HCT116 (cell line): ENCODE measurements at regions not wholly inside any gene's neighbourhood (a gene's known extent, or its start where the extent isn't known, plus 50 kb on each side); places are given as distances from the start of the nearest gene placed in this dataset.

Source experiments
- ATAC-seq: fragments of 200-7000 bp; cut with Tn5 transposase; 2 replicates; pipeline ENCODE4 v1.9.1; 2020; ENCODE audit warnings: mild to moderate bottlenecking, moderate library complexity
- BruUV-seq: library from RNA; stranded (reverse); fragments of 400-500 nt; replicated peaks from 2 replicates; lab custom pipeline; 2021; lab: Mats Ljungman, UMichigan
- CTCF ChIA-PET: fragments of 300-600 bp; sonication (Branson Sonifier 250); formaldehyde crosslinking; loops from one replicate; lab custom pipeline; 2021; ENCODE audit warnings: antibody characterized with exemption; lab: Charles Lee
- POLR2A ChIA-PET: fragments of 300-600, 350-600 bp; sonication (Branson Sonifier 250); formaldehyde crosslinking; loops from one replicate; lab custom pipeline; 2021; ENCODE audit warnings: antibody characterized with exemption; lab: Charles Lee
- RAD21 ChIA-PET, 2 experiments: fragments of 300-600 bp; sonication (Branson Sonifier 250); formaldehyde crosslinking; loops; one replicate each; lab custom pipeline; 2023; ENCODE audit warnings: low total read pairs in 2 of 2; ENCODE audit not compliant: uncharacterized antibody in 2 of 2, unreplicated experiment in 2 of 2, low non-redundant PET in 1 of 2; lab: Charles Lee
- DNase-seq: peaks from one replicate; pipeline ENCODE4 v3.0.0-alpha.2; 2010; ENCODE audit warnings: low read depth, low spot score
- H2AFZ ChIP-seq: fragments of 200-600 bp; shearing (Covaris generic), sonication (generic); 2 replicates; pipeline ENCODE4 v1.6.1; 2017; ENCODE audit warnings: low read depth, mixed run types, mixed read lengths, antibody characterized with exemption, low read length; ENCODE audit not compliant: poor library complexity, severe bottlenecking
- H3K27ac ChIP-seq: 2 replicates; pipeline ENCODE4 v1.5.1; 2012; ENCODE audit warnings: low read depth, low read length
- H3K27me3 ChIP-seq: fragments of 200-600 bp; sonication (generic); 2 replicates; pipeline ENCODE4 v1.6.1; 2016; ENCODE audit warnings: mixed run types, low read length, mixed read lengths; ENCODE audit not compliant: insufficient read depth
- H3K36me3 ChIP-seq, 2 experiments: fragments of 200-500 bp in 1 of 2; fragments of 200-600 bp in 1 of 2; sonication (Bioruptor generic) in 1 of 2; sonication (generic) in 1 of 2; 2 replicates each; pipeline versions ENCODE4 v1.5.1 to v1.6.1; 2014 to 2016; ENCODE audit warnings: low read length in 2 of 2, inconsistent platforms in 1 of 2, mixed read lengths in 1 of 2, mixed run types in 1 of 2; ENCODE audit not compliant: insufficient read depth in 2 of 2, control insufficient read depth in 1 of 2
- H3K4me1 ChIP-seq, 2 experiments: fragments of 200-600 bp in 1 of 2; sonication (generic) in 1 of 2; 2 replicates each; pipeline versions ENCODE4 v1.5.1 to v1.6.1; 2012 to 2017; ENCODE audit warnings: low read length in 2 of 2, inconsistent platforms in 1 of 2, mild to moderate bottlenecking in 1 of 2, mixed read lengths in 1 of 2, mixed run types in 1 of 2, moderate library complexity in 1 of 2; ENCODE audit not compliant: insufficient read depth in 2 of 2, control insufficient read depth in 1 of 2
- H3K4me2 ChIP-seq: fragments of 200-600 bp; sonication (generic); 2 replicates; pipeline ENCODE4 v1.6.1; 2017; ENCODE audit warnings: mixed run types, low read length, mixed read lengths
- H3K4me3 ChIP-seq, 2 experiments: fragments of 200-600 bp in 1 of 2; sonication (generic) in 1 of 2; replicated peaks in 1 of 2; 2 replicates each; pipeline ENCODE4 v1.5.1; 2011 to 2016; ENCODE audit warnings: low read length in 2 of 2, control low read depth in 1 of 2, low read depth in 1 of 2, mild to moderate bottlenecking in 1 of 2, mixed read lengths in 1 of 2, mixed run types in 1 of 2
- H3K79me2 ChIP-seq: fragments of 200-600 bp; sonication (generic); 2 replicates; pipeline ENCODE4 v1.6.1; 2017; ENCODE audit warnings: mild to moderate bottlenecking, mixed run types, low read length, moderate library complexity, mixed read lengths; ENCODE audit not compliant: insufficient read depth
- H3K9ac ChIP-seq: fragments of 200-600 bp; sonication (generic); 2 replicates; pipeline ENCODE4 v1.6.1; 2016; ENCODE audit warnings: low read length, mixed read lengths
- H3K9me2 ChIP-seq: fragments of 200-600 bp; sonication (generic), shearing (Covaris generic); 2 replicates; pipeline ENCODE4 v1.6.1; 2017; ENCODE audit warnings: mixed run types, mild to moderate bottlenecking, moderate library complexity; ENCODE audit not compliant: insufficient read depth
- H3K9me3 ChIP-seq, 2 experiments: fragments of 200-500 bp in 1 of 2; fragments of 200-600 bp in 1 of 2; sonication (Bioruptor generic) in 1 of 2; sonication (generic) in 1 of 2; 2 replicates each; pipeline ENCODE4 v1.6.1; 2014 to 2017; ENCODE audit warnings: low read length in 2 of 2, mixed read lengths in 2 of 2, inconsistent platforms in 1 of 2, low read depth in 1 of 2, mild to moderate bottlenecking in 1 of 2, mixed run types in 1 of 2, moderate library complexity in 1 of 2; ENCODE audit not compliant: control insufficient read depth in 1 of 2, insufficient read depth in 1 of 2
- H4K20me1 ChIP-seq: fragments of 200-600 bp; sonication (generic), shearing (Covaris generic); 2 replicates; pipeline ENCODE4 v1.6.1; 2017; ENCODE audit warnings: mixed run types, mild to moderate bottlenecking, moderate library complexity; ENCODE audit not compliant: insufficient read depth
- CBX3 ChIP-seq: IDR thresholded peaks from 2 replicates; pipeline ENCODE4 v1.6.1; 2012; ENCODE audit warnings: low read depth
- ELF1 ChIP-seq: IDR thresholded peaks from 2 replicates; pipeline ENCODE4 v1.6.1; 2012; ENCODE audit warnings: low read depth, borderline replicate concordance
- EZH2 ChIP-seq: fragments of 200-600 bp; sonication (generic); IDR thresholded peaks from 2 replicates; pipeline ENCODE4 v1.6.1; 2017; ENCODE audit warnings: antibody characterized with exemption, mixed run types
- EZH2phosphoT487 ChIP-seq: fragments of 200-600 bp; IDR thresholded peaks from 2 replicates; pipeline ENCODE4 v1.6.1; 2018; ENCODE audit warnings: antibody characterized with exemption, borderline replicate concordance
- JUND ChIP-seq: IDR thresholded peaks from 2 replicates; pipeline ENCODE4 v1.6.1; 2012
- POLR2AphosphoS5 ChIP-seq: IDR thresholded peaks from 2 replicates; pipeline ENCODE4 v1.6.1; 2011; ENCODE audit warnings: mild to moderate bottlenecking, low read depth, low read length, moderate library complexity
- SIN3A ChIP-seq: IDR thresholded peaks from 2 replicates; pipeline ENCODE4 v1.6.1; 2012; ENCODE audit warnings: low read depth
- SP1 ChIP-seq: IDR thresholded peaks from 2 replicates; pipeline ENCODE4 v1.6.1; 2012; ENCODE audit warnings: low read depth
- SRF ChIP-seq: IDR thresholded peaks from 2 replicates; pipeline ENCODE4 v1.6.1; 2012; ENCODE audit warnings: low read depth
- TCF7L2 ChIP-seq: IDR thresholded peaks from 2 replicates; pipeline ENCODE4 v1.7.0; 2011; ENCODE audit warnings: borderline replicate concordance, inconsistent platforms; ENCODE audit not compliant: insufficient read depth, insufficient read length; ENCODE audit errors: extremely low read depth
- ZNF274 ChIP-seq: fragments of 200-500 bp; sonication (Bioruptor generic); IDR thresholded peaks from 2 replicates; pipeline ENCODE4 v1.6.1; 2014; ENCODE audit warnings: mild to moderate bottlenecking, low read depth, low read length, inconsistent platforms
- intact Hi-C: fragments of 100-400 bp; cut with micrococcal nuclease; formaldehyde crosslinking; loops from 2 replicates; pipeline ENCODE4 v1.10.0; 2022
- TF ChIP-seq, protein P1 (sequence below): IDR thresholded peaks from 2 replicates; pipeline ENCODE4 v1.6.1; 2012
- TF ChIP-seq, protein P2 (sequence below): IDR thresholded peaks from 2 replicates; pipeline ENCODE4 v1.6.1; 2012
- TF ChIP-seq, protein P3 (sequence below): IDR thresholded peaks from 2 replicates; pipeline ENCODE4 v1.6.1; 2012; ENCODE audit warnings: low read depth
- TF ChIP-seq, protein P4 (sequence below): IDR thresholded peaks from 2 replicates; pipeline ENCODE4 v1.6.1; 2011; ENCODE audit warnings: mild to moderate bottlenecking, low read length, moderate library complexity; ENCODE audit not compliant: insufficient replicate concordance; ENCODE audit errors: extremely low read depth

DNA sequence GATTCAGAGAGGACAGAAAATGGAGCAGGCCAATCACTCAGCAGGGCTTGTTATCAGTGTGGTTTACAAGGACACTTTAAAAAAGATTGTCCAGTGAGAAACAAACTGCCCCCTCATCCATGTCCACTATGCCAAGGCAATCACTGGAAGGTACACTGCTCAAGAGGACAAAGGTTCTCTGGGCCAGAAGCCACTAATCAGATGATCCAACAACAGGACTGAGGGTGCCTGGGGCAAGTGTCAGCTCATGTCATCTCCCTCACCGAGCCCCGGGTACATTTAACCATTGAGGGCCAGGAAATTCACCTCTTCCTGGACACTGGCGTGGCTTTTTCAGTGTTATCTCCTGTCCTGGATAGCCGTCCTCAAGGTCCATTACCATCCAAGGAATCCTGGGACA is 513.7 kb upstream of the EPHA6 start:
- Histone ChIP-seq H4K20me1 (no peaks in the 10 kb centered on the region), H3K36me3 (no peaks in the 10 kb centered on the region), H3K27me3 (no peaks in the 10 kb centered on the region), H3K4me3 (no peak overlapping the region), H3K79me2 (no peaks in the 10 kb centered on the region), H3K9ac (no peak overlapping the region), H3K4me2 (no peak overlapping the region), H3K27ac (no peak overlapping the region), H3K4me1 (no peaks in the 10 kb centered on the region), H3K9me3 (peaks cover under 1 to 5% of the 10 kb centered on the region in 2 experiments; a peak in 2 of 4 replicates), H3K9me2 (no peaks in the 10 kb centered on the region), H2AFZ (no peak overlapping the region)
- no TSS peak for BruUV-seq
- intact Hi-C loops, result no loop called here
- CTCF ChIA-PET, result no interaction called here
- RAD21 ChIA-PET, result no interaction called here
- POLR2A ChIA-PET, result no interaction called here
- DNase-seq, result no peak
- TF ChIP-seq SIN3A (no peak), ELF1 (no peak), TCF7L2 (no peak), JUND (no peak), EZH2 (no peak)
- TF ChIP-seq, protein P1, sequence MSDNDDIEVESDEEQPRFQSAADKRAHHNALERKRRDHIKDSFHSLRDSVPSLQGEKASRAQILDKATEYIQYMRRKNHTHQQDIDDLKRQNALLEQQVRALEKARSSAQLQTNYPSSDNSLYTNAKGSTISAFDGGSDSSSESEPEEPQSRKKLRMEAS, result no peak
- ATAC-seq, result no peak

DNA sequence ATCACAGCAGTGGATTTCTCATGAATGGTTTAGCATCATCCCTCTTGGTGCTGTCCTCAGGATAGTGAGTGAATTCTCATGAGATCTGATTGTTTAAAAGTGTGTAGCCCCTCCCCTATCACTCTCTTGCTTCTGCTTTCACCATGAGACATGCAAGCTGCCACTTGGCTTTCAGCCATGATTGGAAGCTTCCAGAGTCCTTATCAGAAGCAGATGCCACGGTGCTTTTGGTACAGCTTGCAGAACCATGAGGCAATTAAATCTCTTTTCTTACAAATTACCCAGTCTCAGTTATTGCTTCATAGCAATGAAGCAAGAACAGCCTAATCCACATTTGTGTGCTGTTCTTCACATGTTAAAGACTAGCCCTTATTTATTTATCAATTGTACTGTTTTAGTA is 495.2 kb upstream of the EPHA6 start:
- POLR2A ChIA-PET, result no interaction called here
- no peak overlapping the region for H3K27ac ChIP-seq
- intact Hi-C loops, result no loop called here
- DNase-seq (no peak), ATAC-seq (no peak)
- no peak overlapping the region for H3K4me2 ChIP-seq
- H3K79me2 ChIP-seq, result no peaks in the 10 kb centered on the region
- no peak overlapping the region for H2AFZ ChIP-seq
- no TSS peak for BruUV-seq
- H4K20me1 ChIP-seq, result no peaks in the 10 kb centered on the region
- RAD21 ChIA-PET, result no interaction called here
- CTCF ChIA-PET, result no interaction called here
- H3K9ac ChIP-seq, result no peak overlapping the region
- peaks cover 0 to 3% of the 10 kb centered on the region in 2 experiments; a peak in 2 of 4 replicates for H3K9me3 ChIP-seq
- H3K36me3 ChIP-seq, result no peaks in the 10 kb centered on the region
- no peaks in the 10 kb centered on the region for H3K27me3 ChIP-seq
- H3K4me1 ChIP-seq, result no peaks in the 10 kb centered on the region
- no peaks in the 10 kb centered on the region for H3K9me2 ChIP-seq
- no peak overlapping the region for H3K4me3 ChIP-seq
- no peak for TF ChIP-seq SP1
- TF ChIP-seq, protein P2, sequence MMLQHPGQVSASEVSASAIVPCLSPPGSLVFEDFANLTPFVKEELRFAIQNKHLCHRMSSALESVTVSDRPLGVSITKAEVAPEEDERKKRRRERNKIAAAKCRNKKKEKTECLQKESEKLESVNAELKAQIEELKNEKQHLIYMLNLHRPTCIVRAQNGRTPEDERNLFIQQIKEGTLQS, result no peak
- TF ChIP-seq, protein P3, sequence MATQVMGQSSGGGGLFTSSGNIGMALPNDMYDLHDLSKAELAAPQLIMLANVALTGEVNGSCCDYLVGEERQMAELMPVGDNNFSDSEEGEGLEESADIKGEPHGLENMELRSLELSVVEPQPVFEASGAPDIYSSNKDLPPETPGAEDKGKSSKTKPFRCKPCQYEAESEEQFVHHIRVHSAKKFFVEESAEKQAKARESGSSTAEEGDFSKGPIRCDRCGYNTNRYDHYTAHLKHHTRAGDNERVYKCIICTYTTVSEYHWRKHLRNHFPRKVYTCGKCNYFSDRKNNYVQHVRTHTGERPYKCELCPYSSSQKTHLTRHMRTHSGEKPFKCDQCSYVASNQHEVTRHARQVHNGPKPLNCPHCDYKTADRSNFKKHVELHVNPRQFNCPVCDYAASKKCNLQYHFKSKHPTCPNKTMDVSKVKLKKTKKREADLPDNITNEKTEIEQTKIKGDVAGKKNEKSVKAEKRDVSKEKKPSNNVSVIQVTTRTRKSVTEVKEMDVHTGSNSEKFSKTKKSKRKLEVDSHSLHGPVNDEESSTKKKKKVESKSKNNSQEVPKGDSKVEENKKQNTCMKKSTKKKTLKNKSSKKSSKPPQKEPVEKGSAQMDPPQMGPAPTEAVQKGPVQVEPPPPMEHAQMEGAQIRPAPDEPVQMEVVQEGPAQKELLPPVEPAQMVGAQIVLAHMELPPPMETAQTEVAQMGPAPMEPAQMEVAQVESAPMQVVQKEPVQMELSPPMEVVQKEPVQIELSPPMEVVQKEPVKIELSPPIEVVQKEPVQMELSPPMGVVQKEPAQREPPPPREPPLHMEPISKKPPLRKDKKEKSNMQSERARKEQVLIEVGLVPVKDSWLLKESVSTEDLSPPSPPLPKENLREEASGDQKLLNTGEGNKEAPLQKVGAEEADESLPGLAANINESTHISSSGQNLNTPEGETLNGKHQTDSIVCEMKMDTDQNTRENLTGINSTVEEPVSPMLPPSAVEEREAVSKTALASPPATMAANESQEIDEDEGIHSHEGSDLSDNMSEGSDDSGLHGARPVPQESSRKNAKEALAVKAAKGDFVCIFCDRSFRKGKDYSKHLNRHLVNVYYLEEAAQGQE, result no peak
- no peak for TF ChIP-seq CBX3
- TF ChIP-seq EZH2phosphoT487, result no peak
- no peak for TF ChIP-seq JUND
- TF ChIP-seq POLR2AphosphoS5, result no peak
- TF ChIP-seq ZNF274, result no peak
- TF ChIP-seq, protein P4, sequence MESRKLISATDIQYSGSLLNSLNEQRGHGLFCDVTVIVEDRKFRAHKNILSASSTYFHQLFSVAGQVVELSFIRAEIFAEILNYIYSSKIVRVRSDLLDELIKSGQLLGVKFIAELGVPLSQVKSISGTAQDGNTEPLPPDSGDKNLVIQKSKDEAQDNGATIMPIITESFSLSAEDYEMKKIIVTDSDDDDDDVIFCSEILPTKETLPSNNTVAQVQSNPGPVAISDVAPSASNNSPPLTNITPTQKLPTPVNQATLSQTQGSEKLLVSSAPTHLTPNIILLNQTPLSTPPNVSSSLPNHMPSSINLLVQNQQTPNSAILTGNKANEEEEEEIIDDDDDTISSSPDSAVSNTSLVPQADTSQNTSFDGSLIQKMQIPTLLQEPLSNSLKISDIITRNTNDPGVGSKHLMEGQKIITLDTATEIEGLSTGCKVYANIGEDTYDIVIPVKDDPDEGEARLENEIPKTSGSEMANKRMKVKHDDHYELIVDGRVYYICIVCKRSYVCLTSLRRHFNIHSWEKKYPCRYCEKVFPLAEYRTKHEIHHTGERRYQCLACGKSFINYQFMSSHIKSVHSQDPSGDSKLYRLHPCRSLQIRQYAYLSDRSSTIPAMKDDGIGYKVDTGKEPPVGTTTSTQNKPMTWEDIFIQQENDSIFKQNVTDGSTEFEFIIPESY, result no peak
- no peak for TF ChIP-seq SRF
- no peak for TF ChIP-seq ELF1
